Heart left ventricle (tissue), 13 donors: ENCODE measurements at regions not wholly inside any gene's neighbourhood (a gene's known extent, or its start where the extent isn't known, plus 50 kb on each side); places are given as distances from the start of the nearest gene placed in this dataset.

Experiments used
- CTCF ChIP-seq, 12 donors: fragments of 200-600 bp; sonication (generic) in 4 of 12; IDR thresholded peaks; one replicate each; pipeline versions ENCODE4 v1.5.0 to v1.8.0; 2018 to 2022; ENCODE audit warnings: antibody characterized with exemption in 12 of 12, mild to moderate bottlenecking in 5 of 12
- POLR2A ChIP-seq, 2 donors: fragments of 450-650 bp; IDR thresholded peaks; one replicate each; pipeline ENCODE4 v1.6.1; 2017; ENCODE audit warnings: antibody characterized with exemption in 2 of 2, mild to moderate bottlenecking in 2 of 2, moderate library complexity in 2 of 2
- donor health status: ischemic (EF 13 %, LVEDD 7.1; RV severe dilation, severe dysfunction).
- donor health status: DM: no; HTN: yes; CAD: no.
- donor health status: DM: no; HTN: no; CAD: no.
- donor health status: ischemic (EF 25% LVEDD 6.9; RV normal size, moderate dysfunction).
- donor health status: ischemic (EF 25% LVEDD 5.7; RV mildly dilated, moderate dysfunction).
- donor health status: ischemic (EF 35%, LVEDD 5.7; RV mildly dilated, moderate dysfunction).
- donor health status: nonischemic (EF 11% LVEDD 7.7; RV severe dilation, severe dysfunction).
- donor health status: DM: yes; HTN: yes; CAD: no.
- donor health status: PGD.
- donor health status: ischemic (EF 29% LVEDD 5.4; RV normal size, mild dysfunction).
- donor health status: nonischemic (EF 23%, LVEDD 6.1; RV moderate dilation, normal function).

- TF ChIP-seq CTCF (IDR thresholded peaks at IDR 0.05) (no peak), POLR2A (IDR thresholded peaks at IDR 0.05) (no peak)
Observed at GRCh38 chr12:93322784-93323183, 54.9 kb upstream of the NUDT4 start.
